Smooth muscle cell (in vitro differentiated cells): ENCODE measurements at regions not wholly inside any gene's neighbourhood (a gene's known extent, or its start where the extent isn't known, plus 50 kb on each side); places are given as distances from the start of the nearest gene placed in this dataset.

Source experiments
- DNase-seq: peaks from one replicate; lab custom pipeline; 2025; ENCODE audit not compliant: unreplicated experiment; lab: John Stamatoyannopoulos, UW
- H2AFZ ChIP-seq: fragments of 200-600 bp; sonication (generic); 2 replicates; pipeline ENCODE4 v1.6.0; 2016; ENCODE audit warnings: antibody characterized with exemption, low read depth, mild to moderate bottlenecking
- H3F3A ChIP-seq: fragments of 200-600 bp; sonication (generic); 2 replicates; pipeline ENCODE4 v1.6.0; 2017; ENCODE audit warnings: antibody characterized with exemption, low read depth
- H3K27ac ChIP-seq: fragments of 200-600 bp; sonication (generic); 2 replicates; pipeline ENCODE4 v1.5.1; 2016; ENCODE audit warnings: low read depth, mild to moderate bottlenecking
- H3K27me3 ChIP-seq: fragments of 200-600 bp; sonication (generic); 2 replicates; pipeline ENCODE4 v1.6.1; 2016; ENCODE audit warnings: low read depth, mild to moderate bottlenecking
- H3K36me3 ChIP-seq: fragments of 200-600 bp; sonication (generic); 2 replicates; pipeline ENCODE4 v1.5.1; 2016; ENCODE audit warnings: low read depth
- H3K4me1 ChIP-seq: fragments of 200-600 bp; sonication (generic); 2 replicates; pipeline ENCODE4 v1.5.1; 2016; ENCODE audit warnings: low read depth
- H3K4me2 ChIP-seq: fragments of 200-600 bp; sonication (generic); 2 replicates; pipeline ENCODE4 v1.6.0; 2016; ENCODE audit warnings: mild to moderate bottlenecking
- H3K4me3 ChIP-seq: fragments of 200-600 bp; sonication (generic); 2 replicates; pipeline ENCODE4 v1.5.1; 2016; ENCODE audit warnings: mild to moderate bottlenecking
- H3K79me2 ChIP-seq: fragments of 200-600 bp; sonication (generic); 2 replicates; pipeline ENCODE4 v1.6.0; 2016; ENCODE audit warnings: low read depth, mild to moderate bottlenecking
- H3K9ac ChIP-seq: fragments of 200-600 bp; sonication (generic); 2 replicates; pipeline ENCODE4 v1.6.0; 2016; ENCODE audit warnings: low read depth
- H3K9me3 ChIP-seq: fragments of 200-600 bp; sonication (generic); replicated peaks from 2 replicates; pipeline ENCODE4 v1.5.1; 2016; ENCODE audit warnings: low read depth
- H4K20me1 ChIP-seq: fragments of 200-600 bp; sonication (generic); 2 replicates; pipeline ENCODE4 v1.6.0; 2016; ENCODE audit warnings: low read depth
- WGBS: methylation state at CpG from one replicate; pipeline ENCODE4 v1.1.7; 2016; ENCODE audit warnings: low lambda C conversion rate; 5-methylcytosine and 5-hydroxymethylcytosine counted together
- TF ChIP-seq, protein P1 (sequence below): fragments of 200-600 bp; sonication (generic); IDR thresholded peaks from 2 replicates; pipeline ENCODE4 v1.5.1; 2017; ENCODE audit warnings: borderline replicate concordance, mild to moderate bottlenecking, antibody characterized with exemption; ENCODE audit not compliant: insufficient read depth, poor library complexity, severe bottlenecking

- no peaks in the 10 kb centered on the region for H3K27me3 ChIP-seq
- no peaks in the 10 kb centered on the region for H4K20me1 ChIP-seq
- no peak overlapping the region for H2AFZ ChIP-seq
- no peak overlapping the region for H3K4me3 ChIP-seq
- WGBS, result 97% methylated on average over 1 of the region's 1 CpG
- H3K79me2 ChIP-seq, result no peaks in the 10 kb centered on the region
- no peak overlapping the region for H3K4me2 ChIP-seq
- no peaks in the 10 kb centered on the region for H3K36me3 ChIP-seq
- H3K9ac ChIP-seq, result no peak overlapping the region
- no peaks in the 10 kb centered on the region for H3K9me3 ChIP-seq
- H3K27ac ChIP-seq, result no peak overlapping the region
- H3K4me1 ChIP-seq, result no peaks in the 10 kb centered on the region
- DNase-seq, result no peak
- TF ChIP-seq, protein P1, sequence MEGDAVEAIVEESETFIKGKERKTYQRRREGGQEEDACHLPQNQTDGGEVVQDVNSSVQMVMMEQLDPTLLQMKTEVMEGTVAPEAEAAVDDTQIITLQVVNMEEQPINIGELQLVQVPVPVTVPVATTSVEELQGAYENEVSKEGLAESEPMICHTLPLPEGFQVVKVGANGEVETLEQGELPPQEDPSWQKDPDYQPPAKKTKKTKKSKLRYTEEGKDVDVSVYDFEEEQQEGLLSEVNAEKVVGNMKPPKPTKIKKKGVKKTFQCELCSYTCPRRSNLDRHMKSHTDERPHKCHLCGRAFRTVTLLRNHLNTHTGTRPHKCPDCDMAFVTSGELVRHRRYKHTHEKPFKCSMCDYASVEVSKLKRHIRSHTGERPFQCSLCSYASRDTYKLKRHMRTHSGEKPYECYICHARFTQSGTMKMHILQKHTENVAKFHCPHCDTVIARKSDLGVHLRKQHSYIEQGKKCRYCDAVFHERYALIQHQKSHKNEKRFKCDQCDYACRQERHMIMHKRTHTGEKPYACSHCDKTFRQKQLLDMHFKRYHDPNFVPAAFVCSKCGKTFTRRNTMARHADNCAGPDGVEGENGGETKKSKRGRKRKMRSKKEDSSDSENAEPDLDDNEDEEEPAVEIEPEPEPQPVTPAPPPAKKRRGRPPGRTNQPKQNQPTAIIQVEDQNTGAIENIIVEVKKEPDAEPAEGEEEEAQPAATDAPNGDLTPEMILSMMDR, result no peak
- no peaks in the 10 kb centered on the region for H3F3A ChIP-seq
These were observed 159.8 kb upstream of the ZRANB2 start for GRCh38 chr1:71240656-71241055.

DNA sequence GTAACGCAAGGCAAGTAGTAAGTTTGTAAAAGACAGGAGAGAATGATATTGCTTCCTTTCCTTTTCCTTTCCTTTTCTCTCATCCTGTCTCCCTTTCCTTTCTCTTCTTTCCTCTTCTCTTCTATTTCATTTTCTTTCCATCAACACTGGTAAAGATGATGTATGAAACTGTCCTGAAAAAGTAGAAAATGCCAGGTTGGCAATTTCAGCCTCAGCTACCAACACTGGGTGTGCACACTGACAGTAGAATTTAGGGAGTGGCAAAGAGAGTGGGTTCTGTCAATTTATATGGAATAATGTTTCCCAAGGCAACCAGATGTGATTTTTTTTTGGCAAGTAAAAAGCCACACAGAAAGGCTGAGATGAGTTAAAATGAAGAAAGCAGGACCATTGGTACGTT, 155.7 kb upstream of the ZRANB2 start:
- Histone ChIP-seq H3K9ac (no peak overlapping the region), H4K20me1 (no peaks in the 10 kb centered on the region), H3K36me3 (no peaks in the 10 kb centered on the region), H3K27ac (no peak overlapping the region), H3K27me3 (no peaks in the 10 kb centered on the region), H3F3A (peaks cover 2% of the 10 kb centered on the region), H3K79me2 (no peaks in the 10 kb centered on the region), H2AFZ (no peak overlapping the region), H3K4me1 (peaks cover 7% of the 10 kb centered on the region), H3K9me3 (no peaks in the 10 kb centered on the region), H3K4me2 (no peak overlapping the region), H3K4me3 (no peak overlapping the region)
- DNase-seq, result no peak
- TF ChIP-seq, protein P1, result no peak
- WGBS, result 92% methylated on average over 2 of the region's 2 CpGs

- DNase-seq, result no peak
- TF ChIP-seq, protein P1, result no peak
- Histone ChIP-seq H3K27me3 (no peaks in the 10 kb centered on the region), H3K36me3 (no peaks in the 10 kb centered on the region), H3K79me2 (no peaks in the 10 kb centered on the region), H3F3A (peaks cover 6% of the 10 kb centered on the region), H3K4me1 (peaks cover 11% of the 10 kb centered on the region), H3K9me3 (no peaks in the 10 kb centered on the region), H4K20me1 (no peaks in the 10 kb centered on the region), H3K4me2 (no peak overlapping the region), H3K27ac (no peak overlapping the region), H2AFZ (no peak overlapping the region), H3K4me3 (no peak overlapping the region), H3K9ac (no peak overlapping the region)
- WGBS, result 92% methylated on average over 1 of the region's 1 CpG
These were observed 152.8 kb upstream of the ZRANB2 start for GRCh38 chr1:71233645-71234044.

DNA sequence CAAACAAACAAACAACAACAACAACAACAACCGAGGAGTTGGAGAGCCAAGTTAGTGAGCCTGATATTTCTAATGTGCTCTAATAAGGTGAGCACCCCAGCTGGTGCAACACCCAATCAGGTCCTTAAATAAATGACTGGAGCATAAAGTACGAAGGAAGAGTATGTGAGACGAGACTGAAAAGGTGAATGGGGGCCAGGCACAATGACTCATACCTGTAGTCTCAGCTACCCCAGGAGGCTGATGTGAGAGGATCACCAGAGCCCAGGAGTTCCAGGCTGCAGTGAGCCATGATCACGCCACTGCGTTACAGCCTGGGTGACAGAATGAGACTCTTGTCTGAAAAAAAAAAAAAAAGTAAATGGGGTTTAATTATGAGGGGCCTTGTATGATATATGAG, 152.0 kb upstream of the ZRANB2 start:
- Histone ChIP-seq H3K27ac (peak overlapping the region; percentile 68), H3K9me3 (no peaks in the 10 kb centered on the region), H3K36me3 (no peaks in the 10 kb centered on the region), H3K79me2 (no peaks in the 10 kb centered on the region), H3K4me3 (no peak overlapping the region), H3K4me1 (peaks cover 12% of the 10 kb centered on the region), H3K4me2 (peak overlapping the region; percentile 74), H4K20me1 (no peaks in the 10 kb centered on the region), H3K9ac (no peak overlapping the region), H3F3A (peaks cover 6% of the 10 kb centered on the region), H2AFZ (no peak overlapping the region), H3K27me3 (no peaks in the 10 kb centered on the region)
- 84% methylated on average over 5 of the region's 5 CpGs for WGBS
- TF ChIP-seq, protein P1, result no peak
- DNase-seq, result no peak
